Anterior cingulate cortex (tissue), 58 donors: ENCODE measurements at regions not wholly inside any gene's neighbourhood (a gene's known extent, or its start where the extent isn't known, plus 50 kb on each side); places are given as distances from the start of the nearest gene placed in this dataset.

Source experiments
- DNase-seq, 58 donors: peaks; one replicate each; lab custom pipeline; 2025; lab: John Stamatoyannopoulos, UW

GRCh38 chr2:13137679-13138078, 420.9 kb downstream of the TRIB2 start:
- DNase-seq = no peak

DNA sequence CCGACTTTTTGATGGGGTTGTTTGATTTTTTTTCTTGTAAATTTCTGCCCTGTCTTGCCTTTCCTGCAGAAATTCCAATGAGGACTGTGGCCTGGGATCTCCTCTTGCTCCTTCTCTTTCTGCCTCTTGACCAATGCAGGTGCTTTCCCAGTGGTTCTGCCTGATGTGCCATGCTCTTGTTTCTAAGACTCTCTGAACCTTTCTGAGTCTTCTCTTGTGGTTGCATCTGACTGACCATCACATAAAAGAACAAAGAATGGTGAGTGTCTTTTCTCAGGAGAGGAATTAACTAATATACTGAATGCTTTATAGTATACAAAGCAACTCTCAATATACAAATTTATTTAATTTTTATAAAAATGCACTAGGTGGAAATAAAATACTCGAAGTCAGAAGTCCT, 424.6 kb downstream of the TRIB2 start:
- no peak for DNase-seq

GRCh38 chr2:13143451-13143850, 426.7 kb downstream of the TRIB2 start:
- DNase-seq = no peak

DNA sequence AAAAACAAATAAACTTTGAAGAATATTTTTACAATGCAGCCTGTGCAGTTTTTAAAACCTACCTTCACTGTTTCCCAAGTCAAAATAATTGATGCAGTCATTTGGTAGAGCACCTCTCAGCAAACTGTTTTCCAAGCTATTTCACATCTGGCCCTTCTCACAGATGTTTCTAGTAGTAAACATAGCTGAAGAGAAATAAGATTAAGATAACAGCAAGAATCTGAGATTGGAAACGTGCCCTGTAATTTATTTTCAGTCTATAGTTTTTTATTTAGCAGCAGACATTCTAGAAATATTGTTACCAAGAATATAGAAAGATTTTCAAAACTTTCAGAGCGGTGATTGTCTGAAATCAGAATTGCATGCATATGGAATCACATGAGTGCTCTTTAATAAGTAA, 440.2 kb downstream of the TRIB2 start:
- DNase-seq = no peak

DNA sequence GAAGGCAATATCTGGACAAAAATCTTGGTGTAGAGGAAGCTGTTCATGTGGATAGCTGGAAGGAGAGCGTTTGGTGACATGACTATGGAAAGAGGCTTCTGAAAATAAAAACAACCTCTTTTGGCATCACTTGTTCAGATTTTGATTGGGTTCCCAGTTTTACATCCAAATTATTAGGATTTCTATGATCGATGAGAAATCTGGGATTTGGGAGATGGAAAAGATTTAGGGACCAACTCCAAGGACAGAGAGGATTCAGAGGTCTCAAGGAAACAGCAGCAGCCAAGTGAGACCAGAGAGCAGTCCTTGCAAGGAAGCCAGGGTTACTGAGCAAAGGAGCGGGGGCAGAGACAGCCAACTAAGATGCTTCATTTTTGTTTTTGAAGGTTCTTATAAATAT, 441.7 kb downstream of the TRIB2 start:
- no peak for DNase-seq

DNA sequence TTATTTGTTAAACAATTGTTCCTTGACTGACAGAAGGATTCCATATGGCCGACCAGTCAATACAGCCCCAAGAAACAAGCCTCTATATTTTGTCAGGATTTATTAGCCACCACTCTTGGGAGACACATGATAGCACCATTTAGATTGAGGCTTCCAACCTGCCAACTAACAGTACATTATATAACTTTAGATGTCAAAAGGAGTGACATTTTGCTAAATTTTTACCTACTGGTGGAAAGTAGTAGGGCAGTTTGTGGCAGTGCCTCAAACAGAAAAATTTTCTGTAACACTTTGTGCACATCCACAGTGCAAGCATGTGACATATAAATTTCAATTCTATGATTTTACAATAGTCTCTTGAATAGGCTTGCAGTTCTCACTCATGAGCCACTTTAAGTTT, 464.0 kb downstream of the TRIB2 start:
- no peak for DNase-seq

DNA sequence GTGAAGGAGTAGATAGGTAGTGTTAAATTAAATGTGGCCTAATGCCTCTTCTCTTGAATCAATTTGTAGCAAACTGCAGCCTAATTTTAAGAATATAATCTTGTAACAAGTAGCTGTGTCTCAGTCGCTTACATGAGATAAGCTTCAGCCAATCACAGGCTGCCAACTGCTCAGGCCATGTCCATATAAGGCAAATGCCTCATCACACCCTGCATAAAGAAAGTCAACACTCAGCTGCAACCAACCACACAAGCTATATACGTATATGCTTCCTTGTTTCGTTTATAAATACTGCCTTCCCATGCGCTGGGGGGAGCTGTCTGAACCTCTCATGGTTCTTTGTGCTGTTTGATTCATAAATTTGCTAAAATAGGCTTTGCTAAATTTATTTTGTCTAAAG, 476.3 kb downstream of the TRIB2 start:
- no peak for DNase-seq

- peak in 2 of 58 donors; percentile 14 to 16 for DNase-seq
Observed at GRCh38 chr2:13193900-13194299, 477.2 kb downstream of the TRIB2 start.

DNA sequence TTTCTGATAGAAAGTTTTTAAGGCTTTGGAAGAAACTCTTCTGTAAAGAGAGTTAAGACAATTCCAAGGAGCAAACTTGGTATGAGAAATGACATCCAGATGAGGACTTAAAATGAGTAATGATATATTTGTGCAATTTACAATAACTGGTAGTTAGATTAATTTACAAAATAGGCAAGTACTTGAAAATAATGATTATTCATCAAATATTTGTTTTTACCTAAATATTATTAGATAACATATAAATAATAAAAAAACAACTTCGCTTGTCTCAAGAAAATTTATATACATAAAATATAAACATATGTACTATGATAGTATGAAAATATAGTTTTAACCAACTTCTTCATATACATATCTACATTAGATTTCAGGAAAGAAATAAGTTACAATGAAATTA, 478.5 kb downstream of the TRIB2 start:
- no peak for DNase-seq

- DNase-seq = no peak
Observed at GRCh38 chr2:13197248-13197647, 480.5 kb downstream of the TRIB2 start.

- no peak for DNase-seq
Observed at GRCh38 chr2:13201924-13202323, 485.2 kb downstream of the TRIB2 start.

DNA sequence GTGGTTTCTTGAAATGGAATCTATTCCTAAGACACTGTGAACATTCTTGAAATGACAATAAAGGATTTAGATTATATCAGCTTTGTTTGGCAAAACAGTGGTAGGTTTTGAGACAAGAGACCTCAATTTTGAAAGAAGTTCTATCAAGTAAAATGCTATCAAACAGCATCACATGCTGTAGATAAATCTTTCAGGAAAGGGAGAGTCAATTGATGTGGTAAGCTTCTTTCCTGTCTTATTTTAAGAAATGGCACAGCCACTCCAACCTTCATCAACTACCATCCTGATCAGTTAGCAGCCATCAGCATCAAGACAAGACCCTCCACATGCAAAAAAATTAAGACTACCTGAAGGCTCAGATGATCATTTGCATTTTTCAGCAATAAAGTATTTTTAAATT, 495.4 kb downstream of the TRIB2 start:
- no peak for DNase-seq

GRCh38 chr2:13218205-13218604, 501.5 kb downstream of the TRIB2 start:
- DNase-seq = no peak

DNA sequence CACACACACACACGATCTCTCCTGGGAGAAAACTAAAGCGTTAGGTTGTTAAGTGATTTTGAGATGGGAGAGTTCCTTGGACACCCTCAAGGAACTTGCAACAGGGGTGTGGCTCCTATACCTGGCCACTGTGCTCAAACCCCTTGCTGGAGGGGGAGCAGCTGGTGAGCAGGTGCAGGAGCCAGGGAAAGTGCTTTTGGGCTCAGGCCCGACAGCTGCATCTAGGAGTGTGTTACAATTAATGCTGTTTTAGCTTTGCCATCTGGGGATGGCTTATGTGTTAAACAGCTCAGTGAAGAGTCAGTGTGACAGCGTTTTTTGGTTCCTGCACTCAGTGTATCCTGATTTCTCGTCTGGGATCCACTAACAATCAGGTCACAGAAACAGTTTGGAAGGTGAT, 510.8 kb downstream of the TRIB2 start:
- DNase-seq = no peak

DNA sequence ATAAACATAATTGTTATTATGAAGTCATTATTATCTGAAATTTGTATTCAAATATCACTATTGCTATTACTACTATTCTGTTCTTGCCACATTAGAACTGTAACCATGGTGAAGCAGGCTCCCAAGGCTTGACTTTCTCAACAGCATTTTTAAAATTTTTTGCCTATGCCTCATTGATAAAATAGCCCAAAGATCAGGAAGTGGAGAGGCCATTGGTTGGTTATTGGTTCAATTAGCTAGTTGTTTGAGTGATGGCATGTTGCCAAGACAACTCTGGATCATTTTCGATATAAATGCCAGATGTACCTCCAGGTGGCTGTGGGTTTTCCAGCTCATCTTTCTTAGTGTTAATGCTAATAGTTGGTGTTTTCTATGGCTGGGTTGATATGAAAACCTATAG, 513.5 kb downstream of the TRIB2 start:
- no peak for DNase-seq

DNA sequence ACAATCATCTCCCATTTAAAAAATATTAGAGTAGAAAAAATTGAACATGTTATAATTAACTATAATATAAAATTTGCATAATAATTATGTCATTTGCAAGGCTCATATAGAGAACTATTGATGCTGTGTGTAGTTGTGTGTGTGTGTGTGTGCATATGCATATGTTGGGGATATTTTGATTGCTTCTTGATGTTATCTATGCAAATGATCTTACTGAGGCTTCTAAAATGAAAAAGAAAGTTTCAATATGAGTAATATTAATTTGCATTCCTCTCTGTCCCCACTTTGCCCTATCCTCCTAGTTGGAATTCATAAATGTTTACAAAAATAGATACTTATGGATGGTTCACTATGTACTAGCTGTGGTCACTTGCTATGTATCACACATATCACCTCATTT, 523.3 kb downstream of the TRIB2 start:
- no peak for DNase-seq

DNA sequence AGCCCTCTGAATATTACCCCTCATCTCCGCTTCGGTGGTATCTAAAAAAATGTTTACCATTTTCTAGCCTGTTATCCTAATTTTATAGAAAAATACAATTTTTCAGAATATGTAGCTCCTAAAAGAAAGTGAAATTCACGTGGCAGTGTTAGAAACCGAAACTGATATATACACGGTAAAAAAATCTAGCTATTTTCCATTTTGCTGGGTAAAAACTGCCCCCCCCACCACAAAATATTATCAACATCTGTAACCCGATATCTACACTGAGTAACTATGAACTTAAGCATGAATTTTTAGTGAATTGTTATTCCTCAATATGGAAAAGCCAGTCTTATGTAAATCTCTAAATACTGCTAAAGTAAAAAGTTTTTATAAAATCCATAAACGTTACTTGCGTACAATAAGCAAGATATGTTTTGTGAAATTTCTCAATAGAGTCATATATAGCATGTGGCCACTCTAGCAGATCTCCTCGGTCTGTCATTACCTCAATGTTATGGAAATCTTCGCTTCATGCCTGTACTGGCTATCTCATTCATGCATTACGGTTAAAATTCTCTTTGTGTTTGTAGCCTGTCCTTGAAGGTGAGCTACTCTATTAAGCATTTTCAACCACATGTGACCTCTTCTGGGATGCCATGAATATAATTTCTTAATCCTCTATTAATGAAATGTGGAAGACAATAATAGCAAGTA, 524.2 kb downstream of the TRIB2 start:
- DNase-seq = no peak

GRCh38 chr2:13252615-13253014, 535.9 kb downstream of the TRIB2 start:
- no peak for DNase-seq

- no peak for DNase-seq
Observed at GRCh38 chr2:13255485-13255884, 538.7 kb downstream of the TRIB2 start.

DNA sequence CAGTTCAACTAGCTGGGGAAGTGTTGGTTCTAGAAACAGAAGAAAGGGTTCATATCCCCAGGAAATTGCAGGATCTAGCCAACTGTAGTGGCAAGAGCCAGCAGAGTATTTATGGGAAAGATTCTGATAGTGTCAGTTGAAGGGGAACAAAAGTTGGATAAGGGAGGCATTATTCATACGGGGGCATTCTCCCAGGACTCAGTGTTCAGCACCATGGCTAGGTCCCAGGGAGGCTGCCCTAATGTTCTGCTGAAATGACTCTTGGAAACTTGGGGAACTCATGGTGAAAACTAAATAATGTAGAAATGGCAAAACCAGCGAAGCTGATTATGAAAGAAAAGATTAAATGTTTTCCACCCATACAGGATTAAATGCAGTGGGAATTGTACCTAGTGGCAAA, 543.7 kb downstream of the TRIB2 start:
- DNase-seq = no peak

GRCh38 chr2:13266166-13266565, 549.4 kb downstream of the TRIB2 start:
- DNase-seq = no peak

DNA sequence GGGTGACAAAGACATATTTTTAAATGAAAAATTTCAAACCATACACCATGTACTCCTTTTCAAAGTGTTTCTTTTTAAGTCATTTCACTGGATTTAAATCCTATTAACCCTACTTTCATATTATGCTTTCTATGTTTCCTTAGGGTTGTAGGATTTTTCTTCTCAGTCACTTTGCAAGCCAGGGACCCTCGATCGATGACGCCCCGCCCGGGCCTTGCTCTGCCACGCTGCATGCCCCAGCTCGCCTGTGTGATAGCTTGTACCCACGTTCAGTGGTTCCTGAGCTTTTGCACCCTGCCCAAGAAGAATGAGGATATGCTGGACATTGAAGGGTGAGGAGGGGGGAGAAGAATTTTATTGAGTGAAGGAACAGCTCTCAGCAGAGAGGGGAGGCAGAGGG, 568.0 kb downstream of the TRIB2 start:
- no peak for DNase-seq

DNA sequence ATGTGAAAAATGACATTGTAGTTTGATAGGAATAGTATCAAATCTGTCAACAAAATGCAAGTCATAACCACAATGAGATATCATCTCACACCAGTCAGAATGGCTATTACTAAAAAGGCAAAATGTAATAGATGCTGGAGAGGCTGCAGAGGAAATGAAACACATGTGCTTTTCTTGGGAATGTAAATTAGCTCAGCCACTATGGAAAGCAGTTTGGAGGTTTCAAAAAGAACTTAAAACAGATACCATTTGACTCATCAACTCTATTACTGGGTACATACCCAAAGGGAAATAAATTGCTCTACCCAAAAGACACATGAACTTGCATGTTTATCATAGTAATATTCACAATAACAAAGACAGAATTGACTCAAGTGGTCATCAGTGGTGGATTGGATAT, 572.6 kb downstream of the TRIB2 start:
- DNase-seq = no peak
